K562 (cell line): ENCODE measurements at regions not wholly inside any gene's neighbourhood (a gene's known extent, or its start where the extent isn't known, plus 50 kb on each side); places are given as distances from the start of the nearest gene placed in this dataset.

Source experiments
- ARID3B ChIP-seq: fragments of 250-450 bp; sonication (Bioruptor Pico); IDR thresholded peaks from 2 replicates; pipeline ENCODE4 v1.4.0; 2020; ENCODE audit warnings: borderline replicate concordance
- CREB5 ChIP-seq: fragments of 250-450 bp; sonication (Bioruptor Pico); IDR thresholded peaks from 2 replicates; pipeline ENCODE4 v1.5.0; 2020; ENCODE audit warnings: mild to moderate bottlenecking
- CTCFL ChIP-seq: IDR thresholded peaks from 2 replicates; pipeline ENCODE4 v1.6.1; 2011; ENCODE audit warnings: borderline replicate concordance, low read depth, mild to moderate bottlenecking, moderate library complexity, low read length; ENCODE audit not compliant: insufficient read depth, poor library complexity, severe bottlenecking
- GABPA ChIP-seq: fragments of 200-800 bp; sonication (Bioruptor generic); conservative IDR thresholded peaks from 2 replicates; pipeline ENCODE4 v1.6.1; 2016; ENCODE audit warnings: low read depth, missing genetic modification characterization, missing compliant biosample characterization
- GATAD2A ChIP-seq: fragments of 450-650 bp; IDR thresholded peaks from 2 replicates; pipeline ENCODE4 v1.6.1; 2017
- HEY1 ChIP-seq: fragments of 250-450 bp; sonication (Bioruptor Pico); IDR thresholded peaks from 2 replicates; pipeline ENCODE4 v1.5.0; 2020; ENCODE audit warnings: mild to moderate bottlenecking, moderate library complexity, borderline replicate concordance
- HINFP ChIP-seq: fragments of 450-650 bp; conservative IDR thresholded peaks from 2 replicates; pipeline ENCODE4 v1.6.1; 2016; ENCODE audit warnings: missing genetic modification characterization, low read depth, mild to moderate bottlenecking, control low read depth, missing compliant biosample characterization

DNA sequence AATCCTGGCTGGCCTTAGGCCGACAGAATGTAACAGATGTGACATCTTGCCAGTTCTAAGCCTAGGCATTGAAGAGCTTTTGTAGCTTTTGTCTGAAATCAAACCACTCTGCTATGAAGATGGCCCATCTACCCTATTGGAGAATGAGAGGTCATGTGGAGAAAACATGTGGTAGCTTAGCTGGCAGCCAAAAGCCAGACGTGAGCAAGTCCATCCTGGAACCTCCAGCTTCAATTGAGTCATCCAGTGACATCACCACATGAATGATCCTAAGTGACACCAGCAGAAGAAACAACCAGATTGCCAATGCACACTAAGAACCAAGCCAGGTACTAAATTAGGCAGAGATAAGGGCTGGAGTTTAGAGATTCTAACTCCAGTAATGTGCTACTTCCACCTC is 154.8 kb upstream of the ZFP42 start (continued):
- TF ChIP-seq HINFP (tag) (no peak), CREB5 (CRISPR knock-in tag) (no peak), CTCFL (no peak), GATAD2A (no peak), HEY1 (CRISPR knock-in tag) (no peak), GABPA (no peak), ARID3B (no peak)
